HG03095 (cell line): ENCODE measurements at regions not wholly inside any gene's neighbourhood (a gene's known extent, or its start where the extent isn't known, plus 50 kb on each side); places are given as distances from the start of the nearest gene placed in this dataset.
"Not testable (repeated sequence)": the region's sequence is repeated elsewhere in the genome, so short reads cannot be mapped to it uniquely, and the experiment has no call there.

ENCODE experiments used
- ATAC-seq: cut with Tn5 transposase; IDR thresholded peaks from one replicate; pipeline ENCODE4 v1.9.1; 2021; ENCODE audit warnings: moderate library complexity; ENCODE audit not compliant: unreplicated experiment

DNA sequence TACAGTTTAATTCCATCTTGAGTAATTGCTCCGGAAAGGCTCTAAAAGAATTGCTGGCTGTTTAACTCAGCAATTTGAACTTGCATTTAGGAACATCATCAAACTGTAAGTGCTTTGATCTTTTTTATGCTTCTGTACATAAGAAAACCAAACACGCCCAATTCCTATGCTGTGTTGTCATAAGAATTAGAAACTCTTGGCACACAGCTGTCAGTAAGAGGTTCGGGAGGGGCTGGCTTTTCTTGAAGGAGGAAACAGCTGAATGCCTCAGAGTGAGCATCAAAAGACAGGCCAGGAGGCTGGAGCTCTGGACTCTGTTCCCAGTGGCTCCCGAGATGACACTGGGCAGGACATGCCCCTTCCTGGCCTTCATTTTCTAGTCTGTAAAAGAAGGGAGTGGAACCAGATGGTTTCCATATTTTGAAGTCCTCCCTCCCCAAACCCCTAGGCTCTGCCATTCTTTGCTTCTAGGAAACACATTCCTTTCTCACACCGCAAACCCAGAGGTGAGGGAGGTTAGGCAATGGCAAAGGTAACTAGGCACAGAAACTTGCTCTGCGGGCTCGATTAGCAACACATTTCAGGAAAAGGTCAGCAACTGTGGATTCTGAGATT lies 73.7 kb upstream of the DLG1 start:
- ATAC-seq: no peak

DNA sequence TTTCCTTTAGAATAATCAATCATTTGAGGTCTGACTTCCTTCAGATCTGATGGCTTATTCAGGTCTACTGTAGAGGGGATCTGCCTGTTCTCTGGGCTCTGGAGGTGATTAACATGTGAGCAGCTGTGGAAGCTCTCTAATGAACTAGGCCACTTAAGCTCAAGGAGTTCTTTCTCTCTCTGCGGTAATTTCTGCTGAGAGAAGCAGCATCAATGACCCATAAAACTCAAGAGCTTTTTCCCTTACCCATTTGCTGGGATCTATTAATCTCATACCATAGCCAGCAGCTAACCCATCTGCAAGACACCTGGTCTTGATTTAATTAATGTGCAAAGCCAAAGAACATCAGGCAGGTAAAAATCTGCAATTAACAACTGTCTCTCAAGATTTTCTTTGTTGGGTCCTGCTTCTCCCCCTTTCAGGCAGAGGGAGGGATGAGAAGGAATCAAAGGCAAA lies 73.2 kb upstream of the DLG1 start:
- ATAC-seq: no peak

DNA sequence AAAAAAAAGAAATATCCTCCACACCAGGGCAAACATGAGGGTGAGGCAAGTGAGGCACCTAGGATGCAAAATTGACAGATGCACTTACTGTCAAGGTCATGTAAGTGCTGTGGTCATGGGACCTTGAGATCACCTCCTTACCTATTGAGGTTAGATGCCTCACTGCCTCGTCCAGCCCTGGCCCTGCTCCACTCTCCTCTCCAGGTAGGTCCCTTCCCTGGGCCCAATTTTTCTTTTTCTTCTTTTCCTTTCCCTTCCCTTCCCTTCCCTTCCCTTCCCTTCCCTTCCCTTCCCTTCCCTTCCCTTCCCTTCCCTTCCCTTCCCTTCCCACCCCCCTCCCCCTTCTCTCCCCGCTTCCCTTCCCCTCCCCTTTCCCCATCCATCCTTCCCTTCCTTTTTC lies 71.1 kb upstream of the DLG1 start:
- ATAC-seq: no peak

DNA sequence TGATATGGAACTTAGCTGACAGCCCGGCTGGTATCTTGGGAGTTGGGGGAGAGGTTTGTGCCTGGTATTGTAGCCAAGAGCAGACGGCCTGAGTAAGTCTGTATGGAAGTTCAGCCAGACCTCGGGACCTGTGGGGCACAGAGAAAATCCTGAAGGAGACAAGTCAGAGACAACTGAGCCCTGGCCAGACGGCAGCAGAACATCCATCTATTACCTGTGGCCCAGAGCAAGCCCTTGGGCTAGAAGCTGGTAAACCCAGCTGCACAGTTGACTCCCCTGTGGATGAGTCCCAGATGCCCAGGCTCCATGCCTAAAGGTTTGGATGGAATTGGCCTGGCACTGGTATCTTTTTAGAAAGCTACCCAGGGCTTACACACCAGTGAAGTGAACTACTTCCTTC lies 70.4 kb upstream of the DLG1 start:
- ATAC-seq: no peak

DNA sequence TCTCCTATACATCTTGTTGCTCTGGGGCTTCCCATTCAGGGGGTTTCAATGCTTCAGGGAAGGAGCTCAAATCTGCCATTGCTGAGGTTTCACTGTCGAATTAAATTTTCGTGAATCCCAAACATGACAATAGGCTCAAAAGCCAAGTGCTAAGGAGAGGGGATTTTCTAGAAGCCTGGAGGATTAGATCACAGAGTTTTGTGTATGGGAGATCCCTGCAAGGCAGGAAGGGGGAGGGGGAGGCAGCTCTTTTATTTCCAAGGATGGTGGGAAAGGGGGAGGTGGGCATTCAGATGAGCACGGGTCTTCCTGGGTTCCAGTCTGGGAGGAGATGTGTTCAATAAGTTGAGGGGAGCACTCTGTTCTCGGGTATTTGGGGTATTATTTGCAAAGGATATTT lies 69.9 kb upstream of the DLG1 start:
- ATAC-seq: no peak

DNA sequence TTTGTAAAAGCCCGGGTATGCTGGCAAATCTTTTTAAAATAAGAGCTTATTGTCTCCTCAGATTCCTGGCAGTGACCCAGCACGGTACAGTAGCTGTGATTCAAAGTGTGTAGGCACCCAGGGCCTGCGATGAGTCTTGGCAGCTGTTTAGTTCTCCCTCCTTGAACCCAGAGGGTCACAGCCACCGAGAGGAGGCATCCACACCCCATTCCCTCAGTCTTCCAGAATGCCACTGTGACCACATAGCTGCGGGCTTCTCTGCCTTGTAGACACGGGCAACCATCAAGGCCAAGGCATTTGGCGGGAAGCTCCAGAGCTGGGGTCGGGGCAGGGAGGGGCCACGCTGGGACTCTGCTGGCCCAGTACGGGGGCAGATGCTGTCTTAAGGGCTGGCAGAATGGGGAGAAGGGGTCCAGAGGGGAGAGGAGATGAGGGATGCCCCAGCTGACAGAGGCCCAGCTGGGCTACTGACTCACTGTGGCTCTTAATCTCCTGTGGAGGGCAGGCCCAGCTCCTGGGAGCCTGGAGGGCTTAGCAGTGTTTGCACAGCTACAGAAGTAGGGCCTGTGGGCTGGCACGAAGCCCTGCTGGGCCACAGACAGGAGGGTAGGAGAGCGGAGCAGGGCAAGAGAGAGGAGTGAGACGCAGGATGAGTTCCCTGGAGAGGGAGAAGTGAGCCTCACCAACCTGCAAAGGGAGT lies 68.8 kb upstream of the DLG1 start:
- ATAC-seq: no peak

DNA sequence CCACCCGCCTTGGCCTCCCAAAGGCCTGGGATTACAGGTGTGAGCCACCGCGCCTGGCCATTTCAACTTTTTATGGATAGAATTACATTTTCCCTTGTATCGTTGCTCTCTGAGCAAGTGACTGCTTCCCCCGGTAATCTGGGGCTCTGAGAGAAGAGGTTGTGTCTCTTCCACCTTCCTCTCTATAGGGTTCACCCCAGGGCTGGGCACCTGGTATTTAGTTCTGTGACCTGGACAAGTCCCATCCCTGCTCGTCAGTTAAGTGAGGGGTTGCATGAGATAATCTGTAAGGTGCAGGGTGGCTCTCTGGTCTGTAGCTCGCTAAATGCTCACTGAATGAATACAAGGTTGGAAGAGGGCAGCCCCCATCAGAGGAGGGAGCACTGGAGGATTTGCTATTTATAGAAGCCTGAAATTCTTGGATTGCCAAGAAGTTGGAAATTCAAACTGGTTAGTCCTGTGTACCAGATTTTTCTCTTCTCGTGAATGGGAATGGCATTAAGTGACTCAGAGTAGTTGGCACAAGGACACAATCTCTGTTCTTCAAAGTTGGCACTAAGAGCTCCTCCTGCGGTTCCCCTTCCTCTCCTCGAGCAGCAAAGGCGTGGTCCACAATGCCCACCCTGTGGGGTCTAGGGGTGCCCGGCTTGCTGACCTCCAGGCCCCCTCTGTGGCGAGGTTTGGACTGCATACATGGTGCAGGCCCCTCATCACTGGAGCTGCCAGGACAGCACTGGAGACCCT lies 68.1 kb upstream of the DLG1 start:
- no peak for ATAC-seq

DNA sequence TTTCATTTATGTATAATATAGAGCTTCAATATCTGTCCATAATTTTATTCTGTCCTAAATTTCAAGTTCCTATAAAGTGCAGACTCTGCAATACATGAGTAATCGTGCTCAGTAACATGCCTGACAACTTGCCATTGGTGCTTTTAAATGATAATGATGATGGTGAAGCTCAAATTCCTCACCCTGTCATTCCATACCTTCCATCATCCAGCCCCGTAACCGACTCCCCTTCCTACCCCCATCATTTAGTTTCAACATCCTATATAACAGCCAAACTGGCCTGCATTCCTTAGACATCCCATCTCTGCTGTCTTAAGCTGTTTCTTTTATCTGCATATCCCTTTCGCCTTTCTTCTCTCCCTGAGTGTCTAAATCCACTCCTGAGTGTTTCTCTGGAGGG lies 67.2 kb upstream of the DLG1 start:
- no peak for ATAC-seq

DNA sequence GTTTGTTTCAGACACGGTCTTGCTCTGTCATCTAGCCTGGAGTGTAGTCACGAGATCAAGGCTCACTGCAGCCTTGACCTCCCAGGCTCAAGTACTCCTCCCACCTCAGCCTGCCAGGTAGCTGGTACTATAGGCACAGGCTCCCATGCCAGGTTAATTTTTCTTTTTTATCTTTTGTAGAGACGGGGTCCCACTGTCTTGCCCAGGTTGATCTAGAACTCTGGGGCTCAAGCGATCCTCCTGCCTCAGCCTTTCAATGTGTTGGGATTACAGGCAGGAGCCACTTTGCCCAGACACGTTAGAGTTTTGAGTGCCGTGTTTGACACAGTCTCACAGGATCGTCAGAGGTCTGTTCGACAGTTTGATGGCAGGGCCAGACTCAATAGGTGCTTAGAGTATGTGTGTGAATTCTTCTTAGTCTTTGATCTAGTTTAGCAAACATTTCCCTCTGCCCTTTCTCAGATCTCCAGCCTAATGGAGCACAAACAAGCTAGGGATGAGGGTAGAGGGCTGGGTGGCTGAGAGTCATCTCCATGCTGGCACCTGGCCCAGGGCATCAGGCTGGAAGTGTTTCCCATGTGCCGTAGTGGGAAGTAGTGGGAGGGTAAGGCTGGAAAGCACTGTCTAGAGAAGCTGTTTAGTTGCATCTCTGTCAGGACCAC lies 66.1 kb upstream of the DLG1 start:
- no peak for ATAC-seq

DNA sequence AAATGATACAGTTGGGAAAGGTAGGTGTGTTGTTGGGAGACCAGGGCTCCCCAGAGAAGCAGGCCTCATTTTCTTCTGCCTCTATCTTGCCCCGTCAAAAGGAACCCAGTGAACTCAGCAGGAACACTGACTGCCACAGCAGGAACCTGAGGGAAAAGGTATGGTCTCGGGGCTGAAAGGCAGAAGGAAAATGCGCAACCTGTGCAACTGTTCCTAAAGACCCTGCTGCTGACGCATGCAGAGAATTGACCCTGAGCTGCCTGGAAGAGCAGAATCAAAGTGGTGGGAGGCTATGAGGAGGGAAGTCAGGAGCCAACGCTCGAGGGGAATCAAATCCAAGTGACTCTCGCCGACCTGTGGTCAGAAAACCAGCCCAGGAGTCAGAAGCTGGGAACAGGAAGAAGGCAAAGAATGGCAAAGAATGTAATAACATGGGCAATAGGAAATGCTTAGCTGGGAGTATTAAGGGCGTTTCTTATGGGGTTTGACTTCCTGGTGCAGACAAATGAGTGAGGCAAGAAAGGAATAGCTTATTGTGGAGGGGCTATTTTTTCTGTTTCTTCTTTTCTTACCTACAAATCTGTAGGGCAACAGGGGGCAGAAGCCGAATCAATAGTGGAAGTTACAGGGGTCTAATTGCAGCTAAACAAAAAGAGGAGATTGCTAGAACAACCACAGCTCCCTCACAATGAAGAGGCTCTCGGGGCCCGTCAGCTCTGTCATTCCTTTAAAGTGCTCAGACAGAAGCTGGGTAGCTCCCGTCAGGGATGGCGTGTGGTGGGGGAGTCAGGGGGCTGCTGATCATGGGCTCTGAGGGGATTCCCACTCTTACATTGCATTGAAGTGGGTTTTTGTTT lies 65.4 kb upstream of the DLG1 start:
- no peak for ATAC-seq

DNA sequence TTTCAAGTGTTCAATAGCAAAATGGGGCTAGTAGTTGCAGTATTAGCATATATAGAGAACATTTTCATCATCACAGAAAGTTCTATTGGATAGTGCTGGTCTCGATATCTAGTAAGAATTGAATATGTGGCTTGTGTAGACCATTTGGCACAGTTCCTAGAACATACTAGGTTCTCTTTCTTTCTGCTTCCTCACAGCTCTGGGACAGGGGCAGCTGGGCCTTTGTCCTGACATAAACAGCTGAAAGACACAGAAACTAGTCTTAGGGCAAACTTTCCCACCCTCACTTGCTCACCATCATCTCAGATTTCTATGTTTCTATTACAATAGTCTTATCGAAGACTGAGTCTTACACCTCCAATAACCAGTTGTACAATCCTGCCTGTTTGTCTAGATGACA lies 63.7 kb upstream of the DLG1 start:
- ATAC-seq: no peak

DNA sequence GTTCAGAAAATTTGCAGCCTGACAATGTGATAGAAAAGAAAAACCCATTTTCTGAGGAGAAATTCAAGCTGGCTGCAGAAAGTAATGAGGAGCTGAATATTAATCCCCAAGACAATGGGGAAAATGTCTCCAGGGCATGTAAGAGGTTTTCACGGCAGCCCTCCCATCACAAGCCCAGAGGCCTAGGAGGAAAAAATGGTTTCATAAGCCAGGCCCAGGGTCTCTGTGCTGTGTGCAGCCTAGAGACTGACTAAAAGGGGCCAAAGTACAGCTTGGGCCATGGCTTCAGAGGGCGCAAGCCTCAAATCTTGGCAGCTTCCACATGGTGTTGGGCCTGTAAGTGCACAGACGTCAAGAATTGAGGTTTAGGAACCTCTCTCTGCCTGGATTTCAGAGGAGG lies 61.7 kb upstream of the DLG1 start:
- ATAC-seq: not testable (repeated sequence)

DNA sequence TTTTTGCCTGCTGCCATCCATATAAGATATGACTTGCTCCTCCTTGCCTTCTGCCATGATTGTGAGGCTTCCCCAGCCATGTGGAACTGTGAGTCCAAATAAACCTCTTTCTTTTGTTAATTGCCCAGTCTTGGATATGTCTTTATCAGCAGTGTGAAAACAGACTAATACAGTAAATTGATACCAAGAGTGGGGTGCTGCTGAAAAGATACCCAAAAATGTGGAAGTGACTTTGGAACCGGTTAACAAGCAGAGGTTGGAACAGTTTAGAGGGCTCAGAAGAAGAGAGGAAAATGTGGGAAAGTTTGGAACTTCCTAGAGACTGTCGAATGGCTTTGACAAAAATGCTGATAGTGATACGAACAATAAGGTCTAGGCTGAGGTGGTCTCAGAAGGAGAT lies 61.1 kb upstream of the DLG1 start:
- not testable (repeated sequence) for ATAC-seq

DNA sequence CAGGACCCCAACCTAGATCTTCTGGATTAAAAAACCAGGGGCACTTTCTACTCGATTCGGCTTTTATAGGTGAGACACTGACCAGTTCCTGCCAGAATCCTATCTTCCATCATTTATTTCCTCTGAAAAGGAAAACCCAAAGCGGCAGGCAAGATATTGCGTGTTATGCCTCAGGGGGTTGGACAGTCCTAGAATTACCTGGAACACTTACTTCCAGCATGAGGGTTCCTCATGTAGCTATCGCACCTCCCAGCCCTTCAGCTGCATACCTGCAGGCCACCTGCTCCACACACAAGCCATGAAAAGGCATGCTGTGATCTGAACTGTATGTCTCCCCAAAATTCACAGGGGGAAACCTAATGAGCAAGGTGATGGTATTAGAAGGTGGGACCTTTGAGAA lies 58.3 kb upstream of the DLG1 start:
- ATAC-seq: no peak

DNA sequence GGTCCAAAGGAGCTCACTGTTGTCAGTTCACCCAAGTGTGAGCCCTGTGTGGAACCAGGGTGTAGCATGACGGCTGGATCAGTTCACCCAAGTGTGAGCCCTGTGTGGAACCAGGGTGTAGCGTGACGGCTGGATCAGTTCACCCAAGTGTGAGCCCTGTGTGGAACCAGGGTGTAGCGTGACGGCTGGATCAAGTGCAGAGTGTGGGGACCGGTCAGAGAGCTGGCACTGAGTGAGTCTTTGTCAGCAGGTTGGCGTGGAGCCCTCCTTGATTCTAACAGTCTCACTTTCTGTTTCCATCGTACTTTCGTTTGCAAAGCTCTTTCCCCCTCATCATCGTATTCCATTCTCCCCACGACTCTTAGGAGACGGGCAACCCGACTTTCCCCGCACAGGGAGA lies 57.9 kb upstream of the DLG1 start:
- ATAC-seq: no peak

DNA sequence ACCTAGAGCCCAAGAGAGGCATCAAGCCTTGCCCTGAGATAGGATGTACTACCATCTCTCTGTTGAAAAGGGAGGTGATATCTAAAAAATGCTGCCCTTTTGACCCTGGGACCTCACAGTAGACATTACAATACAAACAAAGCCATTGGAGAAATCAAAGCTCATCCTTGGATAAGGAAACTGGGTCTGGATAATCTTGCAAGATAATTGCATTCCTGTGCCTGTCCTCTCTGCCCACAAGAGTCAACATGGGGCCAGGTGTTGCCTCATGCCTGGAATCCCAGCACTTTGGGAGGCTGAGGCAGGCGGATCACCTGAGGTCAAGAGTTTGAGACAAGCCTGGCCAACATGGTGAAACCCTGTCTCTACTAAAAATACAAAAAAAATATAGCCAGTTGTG lies 57.3 kb upstream of the DLG1 start:
- ATAC-seq: no peak

DNA sequence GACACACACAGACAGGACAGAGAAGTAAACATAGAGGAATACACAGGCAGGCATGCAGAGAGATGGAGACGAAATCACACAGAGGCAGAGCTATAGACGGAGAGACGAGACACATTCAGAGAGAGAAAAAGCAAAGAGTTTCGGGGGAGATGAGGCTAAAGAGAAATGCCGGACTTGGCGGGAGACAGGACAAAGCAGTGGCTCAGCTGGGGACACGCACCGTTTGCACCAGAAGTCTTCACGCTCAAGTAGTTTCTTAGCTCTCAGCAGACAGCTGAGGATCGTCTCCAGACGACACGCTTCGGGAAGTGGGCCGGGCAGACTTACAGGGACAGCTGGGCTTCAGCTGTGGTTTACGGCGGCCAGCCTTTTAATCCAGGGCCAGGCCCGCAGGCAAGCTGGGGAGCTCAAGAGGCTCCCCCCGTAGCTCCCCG lies 56.2 kb upstream of the DLG1 start:
- ATAC-seq: no peak

DNA sequence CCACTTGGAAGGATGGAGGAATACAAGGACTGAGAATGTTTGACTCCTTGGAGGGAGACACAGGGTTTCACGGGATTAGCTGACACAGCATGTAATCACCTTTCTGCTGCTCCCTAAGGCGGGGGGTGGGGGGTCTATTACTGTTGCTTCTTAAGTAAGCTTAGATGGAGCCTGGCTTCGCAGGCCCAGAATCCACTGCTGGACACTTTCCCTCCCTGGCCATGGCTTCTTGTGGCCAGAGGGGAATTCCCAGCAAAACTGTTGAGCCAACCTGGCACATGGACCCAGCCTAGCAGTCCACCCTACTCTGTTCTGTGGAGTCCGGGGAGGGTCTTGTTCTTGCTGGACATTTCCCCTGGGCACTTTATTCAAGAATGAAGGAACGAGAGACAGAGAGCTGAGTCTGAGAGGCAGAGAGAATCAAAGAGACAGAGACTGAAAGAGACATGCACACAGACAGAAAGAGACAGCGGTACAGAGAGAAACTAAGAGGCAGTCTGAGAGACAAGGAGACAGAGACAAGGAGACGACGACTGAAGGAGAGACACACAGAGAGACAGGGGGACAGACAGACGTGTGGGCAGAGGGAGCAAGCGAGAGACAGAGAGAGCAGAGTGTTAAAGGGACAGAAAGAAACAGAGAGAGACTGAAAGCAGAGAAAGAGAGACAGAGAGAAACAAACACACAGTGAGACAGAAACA lies 55.6 kb upstream of the DLG1 start:
- ATAC-seq: no peak

DNA sequence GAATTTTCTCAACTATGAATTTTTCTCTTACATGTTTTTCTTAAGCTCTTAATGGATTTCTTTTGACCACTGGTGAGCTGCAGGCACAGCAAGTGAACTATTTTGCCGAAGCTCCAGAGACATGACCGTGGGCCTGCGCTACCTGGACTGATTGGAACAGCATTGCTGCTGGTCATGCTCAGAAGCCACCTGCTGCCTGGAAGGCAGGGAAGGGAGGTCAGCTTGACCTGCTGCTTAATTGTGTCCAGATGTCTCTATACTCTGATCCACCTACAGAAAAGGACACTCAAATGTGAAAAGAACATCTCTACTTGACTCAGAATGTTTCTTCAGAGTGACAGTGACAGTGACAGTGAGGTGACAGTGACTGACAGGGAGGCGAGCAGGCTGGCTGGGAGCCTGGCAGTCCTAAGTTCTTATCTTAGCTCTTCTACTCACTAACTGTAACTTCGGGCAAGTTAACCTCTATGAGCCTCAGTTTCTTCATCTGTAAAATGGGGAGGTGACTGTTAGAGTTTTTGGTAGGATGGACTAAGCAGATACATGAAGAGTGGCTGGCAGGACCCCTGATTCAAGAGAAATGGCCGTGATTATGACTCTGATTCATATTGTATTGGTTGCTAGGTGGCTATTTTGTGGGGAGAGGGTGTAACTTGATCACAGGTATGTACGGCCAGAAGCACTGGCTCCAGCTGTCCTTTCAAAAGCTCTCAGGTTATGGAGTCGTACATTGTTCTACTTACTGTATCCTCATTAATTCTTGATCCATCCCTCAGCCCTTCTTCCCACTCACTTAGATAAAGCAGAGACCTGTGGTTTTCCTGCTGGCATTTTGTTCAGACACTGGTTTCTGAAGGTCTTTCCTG lies 54.8 kb upstream of the DLG1 start:
- no peak for ATAC-seq
